ENCODE measurements at regions not wholly inside any gene's neighbourhood (a gene's known extent, or its start where the extent isn't known, plus 50 kb on each side); places are given as distances from the start of the nearest gene placed in this dataset.
"Not testable (repeated sequence)": the region's sequence is repeated elsewhere in the genome, so short reads cannot be mapped to it uniquely, and the experiment has no call there.

GRCh38 chr3:176274161-176274560 is 923.1 kb downstream of the TBL1XR1 start:
- no peak for TF ChIP-seq CTCF (conservative IDR thresholded peaks at IDR 0.05; ENCODE audit: low read depth, low read length)
- no peak for DNase-seq (ENCODE audit: low read depth)
- H3K4me3 ChIP-seq (ENCODE audit: low read depth, low read length), result no peak overlapping the region

GRCh38 chr3:176262071-176262470 is 935.2 kb downstream of the TBL1XR1 start:
- no peak overlapping the region for H3K4me3 ChIP-seq (ENCODE audit: low read depth, low read length)
- DNase-seq (ENCODE audit: low read depth), result no peak
- TF ChIP-seq CTCF (conservative IDR thresholded peaks at IDR 0.05; ENCODE audit: low read depth, low read length), result no peak

- no peak for TF ChIP-seq CTCF (conservative IDR thresholded peaks at IDR 0.05; ENCODE audit: low read depth, low read length)
These were observed 950.1 kb downstream of the TBL1XR1 start for GRCh38 chr3:176247191-176247590.

GRCh38 chr3:176219970-176220369 is 977.3 kb downstream of the TBL1XR1 start:
- DNase-seq (ENCODE audit: low read depth), result no peak
- no peak overlapping the region for H3K4me3 ChIP-seq (ENCODE audit: low read depth, low read length)
- no peak for TF ChIP-seq CTCF (conservative IDR thresholded peaks at IDR 0.05; ENCODE audit: low read depth, low read length)

More at GRCh38 chr3:176247191-176247590, 950.1 kb downstream of the TBL1XR1 start:
- no peak overlapping the region for H3K4me3 ChIP-seq (ENCODE audit: low read depth, low read length)
- no peak for DNase-seq (ENCODE audit: low read depth)

GRCh38 chr3:176214758-176215157 is 982.5 kb downstream of the TBL1XR1 start:
- DNase-seq (ENCODE audit: low read depth), result no peak
- no peak for TF ChIP-seq CTCF (conservative IDR thresholded peaks at IDR 0.05; ENCODE audit: low read depth, low read length)
- H3K4me3 ChIP-seq (ENCODE audit: low read depth, low read length), result no peak overlapping the region

- H3K4me3 ChIP-seq (ENCODE audit: low read depth, low read length); DNase-seq (ENCODE audit: low read depth): not testable (repeated sequence)
These were observed 984.0 kb downstream of the TBL1XR1 start for GRCh38 chr3:176213314-176213713.

- TF ChIP-seq CTCF (conservative IDR thresholded peaks at IDR 0.05; ENCODE audit: low read depth, low read length), result no peak
- H3K4me3 ChIP-seq (ENCODE audit: low read depth, low read length), result no peak overlapping the region
- no peak for DNase-seq (ENCODE audit: low read depth)
These were observed 988.4 kb downstream of the TBL1XR1 start for GRCh38 chr3:176208915-176209314.

GRCh38 chr3:176208283-176208682 is 989.0 kb downstream of the TBL1XR1 start:
- H3K4me3 ChIP-seq (ENCODE audit: low read depth, low read length), result no peak overlapping the region
- DNase-seq (ENCODE audit: low read depth), result no peak
- TF ChIP-seq CTCF (conservative IDR thresholded peaks at IDR 0.05; ENCODE audit: low read depth, low read length), result no peak
